Cardiac muscle cell (in vitro differentiated cells and primary cell): ENCODE measurements at regions not wholly inside any gene's neighbourhood (a gene's known extent, or its start where the extent isn't known, plus 50 kb on each side); places are given as distances from the start of the nearest gene placed in this dataset.
"Not testable (repeated sequence)": the region's sequence is repeated elsewhere in the genome, so short reads cannot be mapped to it uniquely, and the experiment has no call there.

ENCODE experiments used
- DNase-seq, 2 donors: peaks; one replicate each; pipeline versions ENCODE4 v3.0.0 to v3.0.0-alpha.2; 2010 to 2017; ENCODE audit warnings: low read depth in 1 of 2, low spot score in 1 of 2
- H3K27ac ChIP-seq: fragments of 200-600 bp; sonication (generic); 2 replicates; pipeline ENCODE4 v1.5.1; 2016
- H3K27me3 ChIP-seq: fragments of 200-600 bp; sonication (generic); 2 replicates; pipeline ENCODE4 v1.6.0; 2016; ENCODE audit warnings: control low read depth
- H3K36me3 ChIP-seq: fragments of 200-600 bp; sonication (generic); 2 replicates; pipeline ENCODE4 v1.5.1; 2016; ENCODE audit warnings: control low read depth
- H3K4me1 ChIP-seq: fragments of 200-600 bp; sonication (generic); 2 replicates; pipeline ENCODE4 v1.8.1; 2017; ENCODE audit warnings: low read depth, mild to moderate bottlenecking, mixed run types
- H3K4me3 ChIP-seq: fragments of 200-600 bp; sonication (generic); 2 replicates; pipeline ENCODE4 v1.5.1; 2016; ENCODE audit warnings: mild to moderate bottlenecking
- H3K9me3 ChIP-seq: fragments of 200-600 bp; sonication (generic); 2 replicates; pipeline ENCODE4 v1.5.1; 2017; ENCODE audit warnings: low read depth, mild to moderate bottlenecking, control low read depth
- CTCF ChIP-seq: IDR thresholded peaks from 2 replicates; pipeline ENCODE4 v1.5.1; 2012; ENCODE audit warnings: low read depth, mild to moderate bottlenecking, low read length

- Histone ChIP-seq H3K4me1 (peaks cover 6% of the 10 kb centered on the region), H3K36me3 (no peaks in the 10 kb centered on the region), H3K9me3 (no peaks in the 10 kb centered on the region), H3K27me3 (no peaks in the 10 kb centered on the region), H3K4me3 (no peak overlapping the region), H3K27ac (no peak overlapping the region)
- no peak for TF ChIP-seq CTCF
- DNase-seq = no peak
Observed at GRCh38 chr7:81232084-81232799, 313.4 kb upstream of the SEMA3C start.

GRCh38 chr7:81231301-81231838, 312.5 kb upstream of the SEMA3C start:
- H3K4me1 ChIP-seq = peaks cover 6% of the 10 kb centered on the region
- no peak overlapping the region for H3K27ac ChIP-seq
- H3K36me3 ChIP-seq = no peaks in the 10 kb centered on the region
- H3K9me3 ChIP-seq = no peaks in the 10 kb centered on the region
- no peaks in the 10 kb centered on the region for H3K27me3 ChIP-seq
- no peak for TF ChIP-seq CTCF
- peak in 1 of 2 donors; percentile 10 for DNase-seq
- H3K4me3 ChIP-seq = no peak overlapping the region

GRCh38 chr7:81226234-81226633, 307.4 kb upstream of the SEMA3C start:
- Histone ChIP-seq H3K27me3 (no peaks in the 10 kb centered on the region), H3K36me3 (no peaks in the 10 kb centered on the region), H3K4me1 (peaks cover 4% of the 10 kb centered on the region), H3K4me3 (no peak overlapping the region), H3K9me3 (no peaks in the 10 kb centered on the region), H3K27ac (no peak overlapping the region)
- no peak for TF ChIP-seq CTCF
- no peak for DNase-seq

DNA sequence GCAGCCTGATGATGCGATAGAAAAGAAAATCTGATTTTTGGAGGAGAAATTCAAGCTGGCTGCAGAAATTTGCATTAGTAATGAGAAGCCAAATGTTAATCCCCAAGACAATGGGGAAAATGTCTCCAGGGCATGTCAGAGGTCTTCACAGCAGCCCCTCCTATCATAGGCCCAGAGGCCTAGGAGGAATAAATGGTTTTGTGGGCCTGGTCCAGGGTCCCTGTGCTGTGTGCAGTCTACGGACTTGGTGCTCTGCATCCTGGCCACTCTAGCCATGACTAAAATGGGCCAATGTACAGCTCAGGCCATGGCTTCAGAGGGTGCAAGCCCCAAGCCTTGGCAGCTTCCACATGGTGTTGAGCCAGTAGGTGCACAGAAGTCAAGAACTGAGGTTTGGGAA, 303.8 kb upstream of the SEMA3C start:
- H3K4me1 ChIP-seq, H3K27me3 ChIP-seq, H3K9me3 ChIP-seq, H3K4me3 ChIP-seq, DNase-seq, H3K36me3 ChIP-seq, H3K27ac ChIP-seq: not testable (repeated sequence)

DNA sequence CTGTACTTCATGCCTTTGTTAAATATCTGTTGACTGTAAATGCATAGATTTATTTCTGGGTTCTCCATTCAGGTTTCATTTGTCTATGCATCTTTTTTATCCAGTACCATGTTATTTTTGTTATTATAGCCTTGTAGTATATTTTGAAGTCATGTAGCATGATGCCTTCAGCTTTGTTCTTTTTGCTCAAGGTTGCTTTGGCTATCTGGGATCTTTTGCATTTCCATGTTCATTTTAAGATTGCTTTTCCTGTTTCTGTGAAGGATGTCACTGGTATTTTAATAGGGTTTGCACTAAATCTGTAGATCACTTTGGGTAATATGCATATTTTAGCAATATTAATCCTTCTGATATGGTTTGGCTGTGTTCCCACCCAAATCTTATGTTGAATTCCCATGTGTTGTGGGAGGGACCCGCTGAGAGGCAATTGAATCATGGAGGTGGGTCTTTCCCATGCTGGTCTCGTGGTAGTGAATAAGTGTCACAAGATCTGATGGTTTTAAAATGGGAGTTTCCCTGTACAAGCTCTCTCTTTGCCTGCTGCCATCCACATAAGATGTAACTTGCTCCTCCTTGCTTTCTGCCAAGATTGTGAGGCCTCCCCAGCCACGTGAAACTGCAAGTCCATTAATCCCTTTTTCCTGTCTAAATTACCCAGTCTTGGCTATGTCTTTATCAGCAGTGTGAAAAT, 302.8 kb upstream of the SEMA3C start:
- no peak overlapping the region for H3K4me3 ChIP-seq
- no peaks in the 10 kb centered on the region for H3K27me3 ChIP-seq
- no peaks in the 10 kb centered on the region for H3K4me1 ChIP-seq
- no peak overlapping the region for H3K27ac ChIP-seq
- DNase-seq = no peak
- H3K9me3 ChIP-seq = no peaks in the 10 kb centered on the region
- H3K36me3 ChIP-seq = no peaks in the 10 kb centered on the region
- no peak for TF ChIP-seq CTCF

DNA sequence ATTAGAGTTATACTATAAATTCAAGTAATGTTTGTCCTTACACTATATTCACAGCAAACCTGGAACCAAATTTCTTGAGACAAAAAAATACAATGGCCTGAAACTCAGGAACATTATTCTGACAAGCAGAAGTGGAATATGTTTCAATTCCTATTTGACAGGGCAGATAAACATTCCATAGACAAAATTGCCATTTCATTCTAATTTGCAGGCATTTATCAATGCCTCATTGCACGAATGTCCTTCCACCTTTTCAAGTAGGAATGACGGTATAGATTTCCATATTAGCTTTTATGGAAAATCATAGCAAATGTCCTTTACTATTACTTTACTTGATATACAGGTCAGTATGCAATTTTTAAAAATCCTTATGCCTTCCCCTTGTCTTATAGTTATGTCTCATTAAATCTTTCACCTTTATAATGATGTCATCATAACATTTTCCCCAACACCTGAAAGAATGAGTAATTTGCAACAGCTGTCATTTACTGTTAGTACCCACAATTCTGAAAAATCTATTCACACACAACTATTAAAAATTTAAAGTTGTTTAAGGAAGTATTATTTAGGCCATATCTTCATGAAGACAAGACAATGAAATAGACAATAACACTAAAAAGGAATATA, 299.7 kb upstream of the SEMA3C start:
- Histone ChIP-seq H3K36me3 (no peaks in the 10 kb centered on the region), H3K27ac (no peak overlapping the region)

More for the DNA sequence above, 299.7 kb upstream of the SEMA3C start:
- Histone ChIP-seq H3K9me3 (no peaks in the 10 kb centered on the region), H3K4me3 (no peak overlapping the region), H3K4me1 (no peaks in the 10 kb centered on the region), H3K27me3 (no peaks in the 10 kb centered on the region)
- no peak for DNase-seq
- no peak for TF ChIP-seq CTCF
